ENCODE measurements at regions not wholly inside any gene's neighbourhood (a gene's known extent, or its start where the extent isn't known, plus 50 kb on each side); places are given as distances from the start of the nearest gene placed in this dataset.

DNA sequence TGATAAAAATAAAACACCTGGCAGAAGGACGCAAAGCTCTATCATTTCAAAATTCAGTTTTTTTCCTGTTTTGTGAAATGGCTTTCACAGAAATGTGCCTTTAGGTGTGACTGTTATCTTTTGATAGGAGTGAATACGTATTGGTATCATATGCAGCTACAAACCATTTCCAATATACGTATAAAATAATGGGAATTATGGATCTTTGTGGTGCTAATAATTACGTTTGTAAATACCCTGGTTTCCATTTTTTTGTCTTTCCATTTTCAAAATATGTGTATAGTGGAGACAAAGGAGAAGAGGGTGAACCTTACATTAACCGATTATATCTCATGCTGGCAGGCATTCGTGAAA, 108.7 kb upstream of the GMDS start:
- H3K4me1 ChIP-seq (ENCODE audit: insufficient read depth, poor library complexity, severe bottlenecking): no peaks in the 10 kb centered on the region
- DNase-seq (ENCODE audit: low spot score) (no peak), ATAC-seq (ENCODE audit: low read depth) (no peak)
- no peak overlapping the region for H3K27ac ChIP-seq (ENCODE audit: poor library complexity, severe bottlenecking)
- no peaks in the 10 kb centered on the region for H3K9me3 ChIP-seq (ENCODE audit: severe bottlenecking)
- H3K4me3 ChIP-seq (ENCODE audit: severe bottlenecking): no peak overlapping the region
- TF ChIP-seq, protein P1, sequence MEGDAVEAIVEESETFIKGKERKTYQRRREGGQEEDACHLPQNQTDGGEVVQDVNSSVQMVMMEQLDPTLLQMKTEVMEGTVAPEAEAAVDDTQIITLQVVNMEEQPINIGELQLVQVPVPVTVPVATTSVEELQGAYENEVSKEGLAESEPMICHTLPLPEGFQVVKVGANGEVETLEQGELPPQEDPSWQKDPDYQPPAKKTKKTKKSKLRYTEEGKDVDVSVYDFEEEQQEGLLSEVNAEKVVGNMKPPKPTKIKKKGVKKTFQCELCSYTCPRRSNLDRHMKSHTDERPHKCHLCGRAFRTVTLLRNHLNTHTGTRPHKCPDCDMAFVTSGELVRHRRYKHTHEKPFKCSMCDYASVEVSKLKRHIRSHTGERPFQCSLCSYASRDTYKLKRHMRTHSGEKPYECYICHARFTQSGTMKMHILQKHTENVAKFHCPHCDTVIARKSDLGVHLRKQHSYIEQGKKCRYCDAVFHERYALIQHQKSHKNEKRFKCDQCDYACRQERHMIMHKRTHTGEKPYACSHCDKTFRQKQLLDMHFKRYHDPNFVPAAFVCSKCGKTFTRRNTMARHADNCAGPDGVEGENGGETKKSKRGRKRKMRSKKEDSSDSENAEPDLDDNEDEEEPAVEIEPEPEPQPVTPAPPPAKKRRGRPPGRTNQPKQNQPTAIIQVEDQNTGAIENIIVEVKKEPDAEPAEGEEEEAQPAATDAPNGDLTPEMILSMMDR (IDR thresholded peaks at IDR 0.05; ENCODE audit: poor library complexity, severe bottlenecking): peak; percentile 70
- no peaks in the 10 kb centered on the region for H3K27me3 ChIP-seq (ENCODE audit: insufficient read depth, poor library complexity, severe bottlenecking)
- no peaks in the 10 kb centered on the region for H3K36me3 ChIP-seq (ENCODE audit: low read depth)

- H3K4me3 ChIP-seq (ENCODE audit: severe bottlenecking): no peak overlapping the region
- ATAC-seq (ENCODE audit: low read depth) (peak; percentile 48), DNase-seq (ENCODE audit: low spot score) (no peak)
- no peaks in the 10 kb centered on the region for H3K36me3 ChIP-seq (ENCODE audit: low read depth)
- H3K27ac ChIP-seq (ENCODE audit: poor library complexity, severe bottlenecking): no peak overlapping the region
- TF ChIP-seq, protein P1 (IDR thresholded peaks at IDR 0.05; ENCODE audit: poor library complexity, severe bottlenecking): peak; percentile 90
- no peaks in the 10 kb centered on the region for H3K4me1 ChIP-seq (ENCODE audit: insufficient read depth, poor library complexity, severe bottlenecking)
- H3K9me3 ChIP-seq (ENCODE audit: severe bottlenecking): no peaks in the 10 kb centered on the region
- no peaks in the 10 kb centered on the region for H3K27me3 ChIP-seq (ENCODE audit: insufficient read depth, poor library complexity, severe bottlenecking)
These were observed 108.2 kb upstream of the GMDS start for GRCh38 chr6:2353412-2354137.

GRCh38 chr6:2351807-2352431, 106.5 kb upstream of the GMDS start:
- Histone ChIP-seq H3K4me1 (ENCODE audit: insufficient read depth, poor library complexity, severe bottlenecking) (no peaks in the 10 kb centered on the region), H3K27me3 (ENCODE audit: insufficient read depth, poor library complexity, severe bottlenecking) (no peaks in the 10 kb centered on the region), H3K4me3 (ENCODE audit: severe bottlenecking) (no peak overlapping the region), H3K9me3 (ENCODE audit: severe bottlenecking) (no peaks in the 10 kb centered on the region), H3K27ac (ENCODE audit: poor library complexity, severe bottlenecking) (no peak overlapping the region), H3K36me3 (ENCODE audit: low read depth) (no peaks in the 10 kb centered on the region)
- DNase-seq (ENCODE audit: low spot score): no peak
- TF ChIP-seq, protein P1 (IDR thresholded peaks at IDR 0.05; ENCODE audit: poor library complexity, severe bottlenecking): no peak
- no peak for ATAC-seq (ENCODE audit: low read depth)

- TF ChIP-seq, protein P1 (IDR thresholded peaks at IDR 0.05; ENCODE audit: poor library complexity, severe bottlenecking): no peak
- no peaks in the 10 kb centered on the region for H3K9me3 ChIP-seq (ENCODE audit: severe bottlenecking)
- no peak overlapping the region for H3K4me3 ChIP-seq (ENCODE audit: severe bottlenecking)
- H3K27ac ChIP-seq (ENCODE audit: poor library complexity, severe bottlenecking): no peak overlapping the region
- no peak for ATAC-seq (ENCODE audit: low read depth)
- DNase-seq (ENCODE audit: low spot score): no peak
- H3K36me3 ChIP-seq (ENCODE audit: low read depth): no peaks in the 10 kb centered on the region
- H3K4me1 ChIP-seq (ENCODE audit: insufficient read depth, poor library complexity, severe bottlenecking): no peaks in the 10 kb centered on the region
- H3K27me3 ChIP-seq (ENCODE audit: insufficient read depth, poor library complexity, severe bottlenecking): no peaks in the 10 kb centered on the region
These were observed 105.7 kb upstream of the GMDS start for GRCh38 chr6:2351090-2351489.

DNA sequence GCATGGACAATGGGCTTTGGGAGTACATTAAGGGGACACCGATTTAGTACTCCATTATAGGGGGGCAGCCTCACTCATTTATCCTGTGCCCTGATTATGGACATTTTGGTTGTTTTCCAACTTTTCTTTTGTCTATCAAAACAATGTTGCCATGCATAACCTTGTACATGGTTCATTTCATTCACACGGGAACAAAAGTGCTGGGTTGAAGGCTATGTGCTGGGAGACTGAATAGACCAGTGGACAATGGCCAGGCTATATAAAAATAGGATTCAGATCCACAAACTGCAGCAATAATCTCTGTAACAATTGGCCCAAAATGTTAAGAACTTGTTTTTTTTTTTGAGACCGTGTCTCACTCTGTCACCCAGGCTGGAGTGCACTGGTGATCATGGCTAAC, 100.7 kb upstream of the GMDS start:
- Histone ChIP-seq H3K4me3 (ENCODE audit: severe bottlenecking) (no peak overlapping the region), H3K27ac (ENCODE audit: poor library complexity, severe bottlenecking) (no peak overlapping the region), H3K4me1 (ENCODE audit: insufficient read depth, poor library complexity, severe bottlenecking) (no peaks in the 10 kb centered on the region), H3K9me3 (ENCODE audit: severe bottlenecking) (no peaks in the 10 kb centered on the region), H3K36me3 (ENCODE audit: low read depth) (no peaks in the 10 kb centered on the region), H3K27me3 (ENCODE audit: insufficient read depth, poor library complexity, severe bottlenecking) (no peaks in the 10 kb centered on the region)
- no peak for DNase-seq (ENCODE audit: low spot score)
- TF ChIP-seq, protein P1 (IDR thresholded peaks at IDR 0.05; ENCODE audit: poor library complexity, severe bottlenecking): no peak
- ATAC-seq (ENCODE audit: low read depth): no peak

All from RWPE2 (cell line).